CD4-positive, alpha-beta T cell (primary cell): ENCODE measurements at regions not wholly inside any gene's neighbourhood (a gene's known extent, or its start where the extent isn't known, plus 50 kb on each side); places are given as distances from the start of the nearest gene placed in this dataset.
"Not testable (repeated sequence)": the region's sequence is repeated elsewhere in the genome, so short reads cannot be mapped to it uniquely, and the experiment has no call there.

Experiments
- ATAC-seq: fragments of 200-7000 bp; cut with Tn5 transposase; one replicate; pipeline ENCODE4 v1.10.0; 2022; ENCODE audit warnings: mild to moderate bottlenecking; ENCODE audit not compliant: poor library complexity
- CTCF ChIA-PET: fragments of 350-600 bp; sonication (Branson Sonifier 250); formaldehyde crosslinking; loops from one replicate; lab custom pipeline; 2021; ENCODE audit warnings: antibody characterized with exemption, inconsistent platforms; lab: Charles Lee
- POLR2A ChIA-PET: fragments of 350-600 bp; sonication (Branson Sonifier 250); formaldehyde crosslinking; loops from one replicate; lab custom pipeline; 2021; ENCODE audit warnings: antibody characterized with exemption, inconsistent platforms; lab: Charles Lee
- DNase-seq, 14 experiments: peaks; one replicate each; pipeline ENCODE4 v3.0.0-alpha.2; 2013 to 2020; ENCODE audit warnings: mixed read lengths in 2 of 14
- H3K27ac ChIP-seq, 2 donors: one replicate each; pipeline versions ENCODE4 v1.5.1 to v1.7.0; 2013; ENCODE audit warnings: low read length in 2 of 2, low read depth in 1 of 2, mild to moderate bottlenecking in 1 of 2
- H3K27me3 ChIP-seq, 2 experiments: 1 replicate in 1 of 2; 2 replicates in 1 of 2; pipeline versions ENCODE4 v1.6.1 to v1.7.0; 2013; ENCODE audit warnings: low read length in 2 of 2, control low read depth in 1 of 2, mild to moderate bottlenecking in 1 of 2, moderate library complexity in 1 of 2; ENCODE audit not compliant: insufficient read depth in 2 of 2, control insufficient read depth in 1 of 2
- H3K36me3 ChIP-seq: one replicate; pipeline ENCODE4 v1.6.1; 2013; ENCODE audit warnings: low read length, control low read depth; ENCODE audit not compliant: insufficient read depth
- H3K4me1 ChIP-seq: one replicate; pipeline ENCODE4 v1.6.1; 2013; ENCODE audit warnings: low read length, control low read depth; ENCODE audit not compliant: insufficient read depth
- H3K4me3 ChIP-seq: one replicate; pipeline ENCODE4 v1.5.1; 2013; ENCODE audit warnings: mild to moderate bottlenecking, low read length, moderate library complexity
- H3K9me3 ChIP-seq, 2 experiments: 1 replicate in 1 of 2; 2 replicates in 1 of 2; pipeline versions ENCODE4 v1.6.1 to v1.7.0; 2013; ENCODE audit warnings: low read length in 2 of 2, mild to moderate bottlenecking in 2 of 2, control low read depth in 1 of 2, moderate library complexity in 1 of 2; ENCODE audit not compliant: control insufficient read depth in 1 of 2, insufficient read depth in 1 of 2
- H3K27ac Mint-ChIP-seq: one replicate; pipeline ENCODE4 v1.8.0; 2020; ENCODE audit warnings: mixed read lengths
- H3K27me3 Mint-ChIP-seq: one replicate; pipeline ENCODE4 v1.8.0; 2021; ENCODE audit warnings: mixed read lengths
- H3K36me3 Mint-ChIP-seq: one replicate; pipeline ENCODE4 v1.8.0; 2021; ENCODE audit warnings: low read depth, mixed read lengths
- H3K4me1 Mint-ChIP-seq: one replicate; pipeline ENCODE4 v1.8.0; 2021; ENCODE audit warnings: low read depth, mixed read lengths
- H3K4me3 Mint-ChIP-seq: one replicate; pipeline ENCODE4 v1.8.0; 2020; ENCODE audit warnings: mild to moderate bottlenecking, mixed read lengths
- H3K9me3 Mint-ChIP-seq: one replicate; pipeline ENCODE4 v1.8.0; 2020; ENCODE audit warnings: mixed read lengths
- CTCF ChIP-seq: fragments of 200-600 bp; IDR thresholded peaks from one replicate; pipeline ENCODE4 v1.8.0; 2022; ENCODE audit warnings: antibody characterized with exemption, mild to moderate bottlenecking
- intact Hi-C, 2 experiments: fragments of 100-400 bp; cut with DNase I in 1 of 2; cut with micrococcal nuclease in 1 of 2; formaldehyde crosslinking; loops; one replicate each; pipeline versions ENCODE4 v1.15.1 to v1.9.0; 2023 to 2025; cut with DNase I, micrococcal nuclease

DNA sequence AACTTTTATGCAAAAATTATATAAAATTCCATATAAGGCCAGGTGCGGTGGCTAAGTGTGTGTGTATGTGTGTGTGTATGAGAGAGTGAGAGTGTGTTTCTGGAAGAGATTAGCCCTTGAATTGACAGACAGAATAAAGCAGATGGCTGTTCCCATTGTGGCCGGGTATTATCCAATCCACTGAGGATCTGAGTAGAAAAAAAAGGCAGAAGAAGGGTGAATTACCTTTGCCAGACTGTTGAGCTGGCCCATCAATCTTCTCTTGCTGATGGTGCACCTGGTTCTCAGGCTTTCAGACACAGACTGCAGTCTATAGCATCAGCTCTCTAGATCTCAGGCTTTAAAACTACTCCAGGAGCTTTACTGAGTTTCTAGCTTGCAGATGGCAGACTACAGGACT is 92.2 kb upstream of the SLIT2 start:
- H3K9me3 Mint-ChIP-seq, result peaks cover 11% of the 10 kb centered on the region
- H3K4me3 Mint-ChIP-seq, result no peak overlapping the region
- Histone ChIP-seq H3K4me1 (no peaks in the 10 kb centered on the region), H3K27me3 (no peaks in the 10 kb centered on the region), H3K4me3 (no peak overlapping the region), H3K27ac (no peak overlapping the region), H3K36me3 (no peaks in the 10 kb centered on the region), H3K9me3 (peaks cover 0 to 3% of the 10 kb centered on the region in 2 experiments)
- ChIA-PET CTCF (no interaction called here), POLR2A (no interaction called here)
- TF ChIP-seq CTCF, result no peak
- ATAC-seq, result no peak
- H3K27ac Mint-ChIP-seq, result no peak overlapping the region
- H3K27me3 Mint-ChIP-seq, result no peaks in the 10 kb centered on the region
- H3K4me1 Mint-ChIP-seq, result no peaks in the 10 kb centered on the region
- intact Hi-C loops, result no loop called here
- no peak for DNase-seq
- H3K36me3 Mint-ChIP-seq, result no peaks in the 10 kb centered on the region

- DNase-seq, result no peak
- Histone ChIP-seq H3K9me3 (peaks cover 0 to 3% of the 10 kb centered on the region in 2 experiments), H3K4me1 (no peaks in the 10 kb centered on the region), H3K27ac (no peak overlapping the region), H3K27me3 (no peaks in the 10 kb centered on the region), H3K36me3 (no peaks in the 10 kb centered on the region), H3K4me3 (no peak overlapping the region)
- ChIA-PET CTCF (no interaction called here), POLR2A (no interaction called here)
- Mint-ChIP-seq H3K4me3 (no peak overlapping the region), H3K36me3 (no peaks in the 10 kb centered on the region), H3K27ac (no peak overlapping the region), H3K27me3 (no peaks in the 10 kb centered on the region), H3K9me3 (peaks cover 8% of the 10 kb centered on the region), H3K4me1 (no peaks in the 10 kb centered on the region)
- no peak for TF ChIP-seq CTCF
- intact Hi-C loops, result no loop called here
- ATAC-seq, result no peak
Observed at GRCh38 chr4:20158195-20158594, 93.5 kb upstream of the SLIT2 start.

DNA sequence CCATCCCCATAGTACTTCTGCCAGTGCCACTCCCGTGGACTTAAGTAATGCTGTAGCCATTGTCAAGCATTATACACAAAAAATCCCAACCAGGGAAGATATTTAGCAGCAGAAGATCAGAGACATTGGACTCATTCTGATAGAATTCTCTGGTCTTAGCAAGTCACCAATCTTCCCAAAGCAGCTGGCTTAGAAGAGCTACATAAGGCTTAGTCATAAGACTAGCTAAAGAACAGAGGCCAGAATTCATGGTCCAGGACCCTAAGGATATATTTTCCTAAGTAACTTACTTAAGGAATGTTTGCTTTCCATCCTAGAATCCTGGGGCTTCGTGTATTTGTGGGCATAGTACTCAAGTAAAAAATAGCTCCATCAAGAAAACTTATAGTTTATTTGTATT is 100.3 kb upstream of the SLIT2 start:
- intact Hi-C loops, result no loop called here
- no peaks in the 10 kb centered on the region for H3K27me3 Mint-ChIP-seq
- no peaks in the 10 kb centered on the region for H3K36me3 Mint-ChIP-seq
- peaks cover 0 to 3% of the 10 kb centered on the region in 2 experiments for H3K9me3 ChIP-seq
- DNase-seq (no peak), ATAC-seq (no peak)
- POLR2A ChIA-PET, result no interaction called here
- no peaks in the 10 kb centered on the region for H3K27me3 ChIP-seq
- peaks cover 3% of the 10 kb centered on the region for H3K9me3 Mint-ChIP-seq
- H3K4me1 ChIP-seq, result no peaks in the 10 kb centered on the region
- CTCF ChIA-PET, result no interaction called here
- no peak overlapping the region for H3K27ac Mint-ChIP-seq
- H3K36me3 ChIP-seq, result no peaks in the 10 kb centered on the region
- H3K4me3 Mint-ChIP-seq, result no peak overlapping the region
- H3K4me1 Mint-ChIP-seq, result no peaks in the 10 kb centered on the region
- no peak for TF ChIP-seq CTCF
- no peak overlapping the region for H3K27ac ChIP-seq
- no peak overlapping the region for H3K4me3 ChIP-seq

GRCh38 chr4:20149143-20149542 is 102.6 kb upstream of the SLIT2 start:
- intact Hi-C loops, H3K27me3 ChIP-seq, H3K4me3 ChIP-seq, ATAC-seq, H3K36me3 Mint-ChIP-seq, H3K27ac ChIP-seq, H3K27me3 Mint-ChIP-seq, POLR2A ChIA-PET, H3K4me3 Mint-ChIP-seq, H3K9me3 ChIP-seq, H3K27ac Mint-ChIP-seq, CTCF ChIA-PET, H3K4me1 ChIP-seq, H3K4me1 Mint-ChIP-seq, DNase-seq, H3K36me3 ChIP-seq: not testable (repeated sequence)
- peaks cover 17% of the 10 kb centered on the region for H3K9me3 Mint-ChIP-seq
